ENCODE measurements at regions not wholly inside any gene's neighbourhood (a gene's known extent, or its start where the extent isn't known, plus 50 kb on each side); places are given as distances from the start of the nearest gene placed in this dataset.

- no peak overlapping the region for H3K27ac ChIP-seq
- no peak for TF ChIP-seq CTCF (conservative IDR thresholded peaks at IDR 0.05)
These were observed 244.4 kb upstream of the SLITRK1 start for GRCh38 chr13:84126671-84127171.

GRCh38 chr13:84121456-84121855, 239.2 kb upstream of the SLITRK1 start:
- TF ChIP-seq CTCF (conservative IDR thresholded peaks at IDR 0.05): no peak
- no peak overlapping the region for H3K27ac ChIP-seq

- H3K27ac ChIP-seq: no peak overlapping the region
- TF ChIP-seq CTCF (conservative IDR thresholded peaks at IDR 0.05): no peak
These were observed 236.7 kb upstream of the SLITRK1 start for GRCh38 chr13:84118839-84119409.

- H3K27ac ChIP-seq: no peak overlapping the region
- TF ChIP-seq CTCF (conservative IDR thresholded peaks at IDR 0.05): no peak
These were observed 216.0 kb upstream of the SLITRK1 start for GRCh38 chr13:84098273-84098672.

- no peak overlapping the region for H3K27ac ChIP-seq
These were observed 214.9 kb upstream of the SLITRK1 start for GRCh38 chr13:84097148-84097547.

GRCh38 chr13:84096216-84096615, 213.9 kb upstream of the SLITRK1 start:
- no peak overlapping the region for H3K27ac ChIP-seq
- no peak for TF ChIP-seq CTCF (conservative IDR thresholded peaks at IDR 0.05)

More at GRCh38 chr13:84097148-84097547, 214.9 kb upstream of the SLITRK1 start:
- TF ChIP-seq CTCF (conservative IDR thresholded peaks at IDR 0.05): no peak

- H3K27ac ChIP-seq: no peak overlapping the region
- no peak for TF ChIP-seq CTCF (conservative IDR thresholded peaks at IDR 0.05)
These were observed 206.7 kb upstream of the SLITRK1 start for GRCh38 chr13:84088996-84089395.

Measured in VCaP (cell line).